ENCODE measurements at regions not wholly inside any gene's neighbourhood (a gene's known extent, or its start where the extent isn't known, plus 50 kb on each side); places are given as distances from the start of the nearest gene placed in this dataset.

- no peak overlapping the region for H3K27ac ChIP-seq (ENCODE audit: low read length)
- H4K20me1 ChIP-seq (ENCODE audit: insufficient read depth, low read depth, low read length) = no peaks in the 10 kb centered on the region
- no peaks in the 10 kb centered on the region for H3K79me2 ChIP-seq (ENCODE audit: low read length)
- no peak overlapping the region for H2AFZ ChIP-seq (ENCODE audit: low read length)
- H3K9me3 ChIP-seq (ENCODE audit: low read length) = no peaks in the 10 kb centered on the region
- H3K36me3 ChIP-seq (ENCODE audit: insufficient read depth, low read length) = no peaks in the 10 kb centered on the region
- no peak for DNase-seq
- no peaks in the 10 kb centered on the region for H3K4me1 ChIP-seq (ENCODE audit: low read length)
- no peak overlapping the region for H3K9ac ChIP-seq (ENCODE audit: low read length)
- H3K9me2 ChIP-seq (replicated peaks; ENCODE audit: insufficient read depth, low read length) = no peaks in the 10 kb centered on the region
- H3K27me3 ChIP-seq (ENCODE audit: low read length) = no peaks in the 10 kb centered on the region
- H3K4me3 ChIP-seq (ENCODE audit: low read length) = no peak overlapping the region
- no peak overlapping the region for H3K4me2 ChIP-seq (ENCODE audit: low read depth, low read length, poor library complexity, severe bottlenecking)
Measured at GRCh38 chr11:127674754-127675153, 674.2 kb upstream of the KIRREL3 start.

GRCh38 chr11:127670374-127671119, 670.0 kb upstream of the KIRREL3 start:
- Histone ChIP-seq H3K9ac (ENCODE audit: low read length) (no peak overlapping the region), H3K4me1 (ENCODE audit: low read length) (no peaks in the 10 kb centered on the region), H4K20me1 (ENCODE audit: insufficient read depth, low read depth, low read length) (no peaks in the 10 kb centered on the region), H3K79me2 (ENCODE audit: low read length) (no peaks in the 10 kb centered on the region), H3K27me3 (ENCODE audit: low read length) (no peaks in the 10 kb centered on the region), H3K27ac (ENCODE audit: low read length) (no peak overlapping the region), H3K9me3 (ENCODE audit: low read length) (no peaks in the 10 kb centered on the region), H3K4me3 (ENCODE audit: low read length) (no peak overlapping the region), H3K9me2 (replicated peaks; ENCODE audit: insufficient read depth, low read length) (no peaks in the 10 kb centered on the region), H3K36me3 (ENCODE audit: insufficient read depth, low read length) (no peaks in the 10 kb centered on the region), H2AFZ (ENCODE audit: low read length) (no peak overlapping the region), H3K4me2 (ENCODE audit: low read depth, low read length, poor library complexity, severe bottlenecking) (no peak overlapping the region)
- no peak for DNase-seq

GRCh38 chr11:127656116-127656836, 655.7 kb upstream of the KIRREL3 start:
- Histone ChIP-seq H3K4me2 (ENCODE audit: low read depth, low read length, poor library complexity, severe bottlenecking) (no peak overlapping the region), H3K9ac (ENCODE audit: low read length) (no peak overlapping the region), H3K79me2 (ENCODE audit: low read length) (no peaks in the 10 kb centered on the region), H3K27me3 (ENCODE audit: low read length) (no peaks in the 10 kb centered on the region), H3K27ac (ENCODE audit: low read length) (no peak overlapping the region), H3K9me3 (ENCODE audit: low read length) (no peaks in the 10 kb centered on the region), H2AFZ (ENCODE audit: low read length) (no peak overlapping the region), H3K36me3 (ENCODE audit: insufficient read depth, low read length) (no peaks in the 10 kb centered on the region), H3K4me3 (ENCODE audit: low read length) (no peak overlapping the region), H4K20me1 (ENCODE audit: insufficient read depth, low read depth, low read length) (no peaks in the 10 kb centered on the region), H3K4me1 (ENCODE audit: low read length) (no peaks in the 10 kb centered on the region), H3K9me2 (replicated peaks; ENCODE audit: insufficient read depth, low read length) (no peaks in the 10 kb centered on the region)
- no peak for DNase-seq

- Histone ChIP-seq H3K9ac (ENCODE audit: low read length) (no peak overlapping the region), H3K9me2 (replicated peaks; ENCODE audit: insufficient read depth, low read length) (no peaks in the 10 kb centered on the region), H3K4me3 (ENCODE audit: low read length) (no peak overlapping the region), H3K27ac (ENCODE audit: low read length) (no peak overlapping the region), H3K36me3 (ENCODE audit: insufficient read depth, low read length) (no peaks in the 10 kb centered on the region), H4K20me1 (ENCODE audit: insufficient read depth, low read depth, low read length) (no peaks in the 10 kb centered on the region), H2AFZ (ENCODE audit: low read length) (no peak overlapping the region), H3K27me3 (ENCODE audit: low read length) (no peaks in the 10 kb centered on the region), H3K9me3 (ENCODE audit: low read length) (no peaks in the 10 kb centered on the region), H3K4me1 (ENCODE audit: low read length) (no peaks in the 10 kb centered on the region), H3K79me2 (ENCODE audit: low read length) (no peaks in the 10 kb centered on the region), H3K4me2 (ENCODE audit: low read depth, low read length, poor library complexity, severe bottlenecking) (no peak overlapping the region)
- no peak for DNase-seq
Measured at GRCh38 chr11:127653076-127653475, 652.5 kb upstream of the KIRREL3 start.

- Histone ChIP-seq H3K27ac (ENCODE audit: low read length) (no peak overlapping the region), H3K36me3 (ENCODE audit: insufficient read depth, low read length) (no peaks in the 10 kb centered on the region), H3K4me3 (ENCODE audit: low read length) (no peak overlapping the region), H3K9me3 (ENCODE audit: low read length) (no peaks in the 10 kb centered on the region), H3K9ac (ENCODE audit: low read length) (no peak overlapping the region), H3K27me3 (ENCODE audit: low read length) (no peaks in the 10 kb centered on the region), H3K4me1 (ENCODE audit: low read length) (no peaks in the 10 kb centered on the region), H3K79me2 (ENCODE audit: low read length) (no peaks in the 10 kb centered on the region), H2AFZ (ENCODE audit: low read length) (no peak overlapping the region), H3K4me2 (ENCODE audit: low read depth, low read length, poor library complexity, severe bottlenecking) (no peak overlapping the region), H3K9me2 (replicated peaks; ENCODE audit: insufficient read depth, low read length) (no peaks in the 10 kb centered on the region), H4K20me1 (ENCODE audit: insufficient read depth, low read depth, low read length) (no peaks in the 10 kb centered on the region)
- DNase-seq = no peak
Measured at GRCh38 chr11:127651888-127652221, 651.3 kb upstream of the KIRREL3 start.

- Histone ChIP-seq H4K20me1 (ENCODE audit: insufficient read depth, low read depth, low read length) (no peaks in the 10 kb centered on the region), H3K4me1 (ENCODE audit: low read length) (no peaks in the 10 kb centered on the region), H3K36me3 (ENCODE audit: insufficient read depth, low read length) (no peaks in the 10 kb centered on the region), H2AFZ (ENCODE audit: low read length) (no peak overlapping the region), H3K27me3 (ENCODE audit: low read length) (no peaks in the 10 kb centered on the region), H3K9me2 (replicated peaks; ENCODE audit: insufficient read depth, low read length) (no peaks in the 10 kb centered on the region), H3K79me2 (ENCODE audit: low read length) (no peaks in the 10 kb centered on the region), H3K27ac (ENCODE audit: low read length) (no peak overlapping the region), H3K9ac (ENCODE audit: low read length) (no peak overlapping the region), H3K4me3 (ENCODE audit: low read length) (no peak overlapping the region), H3K4me2 (ENCODE audit: low read depth, low read length, poor library complexity, severe bottlenecking) (no peak overlapping the region), H3K9me3 (ENCODE audit: low read length) (no peaks in the 10 kb centered on the region)
- no peak for DNase-seq
Measured at GRCh38 chr11:127651175-127651887, 650.8 kb upstream of the KIRREL3 start.

- Histone ChIP-seq H3K27me3 (ENCODE audit: low read length) (no peaks in the 10 kb centered on the region), H2AFZ (ENCODE audit: low read length) (no peak overlapping the region), H3K4me2 (ENCODE audit: low read depth, low read length, poor library complexity, severe bottlenecking) (no peak overlapping the region), H3K4me3 (ENCODE audit: low read length) (no peak overlapping the region), H3K9me2 (replicated peaks; ENCODE audit: insufficient read depth, low read length) (no peaks in the 10 kb centered on the region), H3K27ac (ENCODE audit: low read length) (no peak overlapping the region), H3K9me3 (ENCODE audit: low read length) (no peaks in the 10 kb centered on the region), H4K20me1 (ENCODE audit: insufficient read depth, low read depth, low read length) (no peaks in the 10 kb centered on the region), H3K36me3 (ENCODE audit: insufficient read depth, low read length) (no peaks in the 10 kb centered on the region), H3K79me2 (ENCODE audit: low read length) (no peaks in the 10 kb centered on the region), H3K4me1 (ENCODE audit: low read length) (no peaks in the 10 kb centered on the region), H3K9ac (ENCODE audit: low read length) (no peak overlapping the region)
- no peak for DNase-seq
Measured at GRCh38 chr11:127649958-127650357, 649.4 kb upstream of the KIRREL3 start.

- no peaks in the 10 kb centered on the region for H3K79me2 ChIP-seq (ENCODE audit: low read length)
- no peak overlapping the region for H3K9ac ChIP-seq (ENCODE audit: low read length)
- H3K4me3 ChIP-seq (ENCODE audit: low read length) = no peak overlapping the region
- no peaks in the 10 kb centered on the region for H3K9me3 ChIP-seq (ENCODE audit: low read length)
- H3K4me1 ChIP-seq (ENCODE audit: low read length) = no peaks in the 10 kb centered on the region
- no peaks in the 10 kb centered on the region for H3K27me3 ChIP-seq (ENCODE audit: low read length)
- H4K20me1 ChIP-seq (ENCODE audit: insufficient read depth, low read depth, low read length) = no peaks in the 10 kb centered on the region
- no peak overlapping the region for H2AFZ ChIP-seq (ENCODE audit: low read length)
- H3K4me2 ChIP-seq (ENCODE audit: low read depth, low read length, poor library complexity, severe bottlenecking) = no peak overlapping the region
- no peaks in the 10 kb centered on the region for H3K9me2 ChIP-seq (replicated peaks; ENCODE audit: insufficient read depth, low read length)
- no peak for DNase-seq
- H3K36me3 ChIP-seq (ENCODE audit: insufficient read depth, low read length) = no peaks in the 10 kb centered on the region
- no peak overlapping the region for H3K27ac ChIP-seq (ENCODE audit: low read length)
Measured at GRCh38 chr11:127649071-127649470, 648.5 kb upstream of the KIRREL3 start.

Data from Karpas-422 (cell line).